ENCODE measurements at regions not wholly inside any gene's neighbourhood (a gene's known extent, or its start where the extent isn't known, plus 50 kb on each side); places are given as distances from the start of the nearest gene placed in this dataset.

DNA sequence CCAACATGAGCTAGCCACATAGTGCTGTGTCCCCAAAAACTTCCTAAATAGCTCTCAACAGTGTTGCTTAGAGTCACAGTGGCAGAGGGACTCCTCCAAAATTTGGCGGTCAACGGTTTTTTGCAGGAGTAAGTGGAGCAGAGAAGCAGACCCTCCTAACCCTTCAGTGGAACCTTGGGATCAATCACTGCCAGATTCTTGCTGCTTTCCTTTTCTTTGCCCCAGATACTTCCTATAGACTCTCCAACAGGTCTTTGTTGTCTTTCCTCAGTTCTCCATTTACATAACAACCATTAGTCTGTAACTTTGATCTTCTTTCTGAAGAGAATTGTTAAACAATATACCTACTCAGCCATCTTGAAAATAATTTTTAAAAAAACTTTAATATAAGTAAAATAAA, 556.1 kb downstream of the BRINP3 start:
- no peak overlapping the region for H3K4me3 ChIP-seq (ENCODE audit: low read length)
- TF ChIP-seq, protein P1, sequence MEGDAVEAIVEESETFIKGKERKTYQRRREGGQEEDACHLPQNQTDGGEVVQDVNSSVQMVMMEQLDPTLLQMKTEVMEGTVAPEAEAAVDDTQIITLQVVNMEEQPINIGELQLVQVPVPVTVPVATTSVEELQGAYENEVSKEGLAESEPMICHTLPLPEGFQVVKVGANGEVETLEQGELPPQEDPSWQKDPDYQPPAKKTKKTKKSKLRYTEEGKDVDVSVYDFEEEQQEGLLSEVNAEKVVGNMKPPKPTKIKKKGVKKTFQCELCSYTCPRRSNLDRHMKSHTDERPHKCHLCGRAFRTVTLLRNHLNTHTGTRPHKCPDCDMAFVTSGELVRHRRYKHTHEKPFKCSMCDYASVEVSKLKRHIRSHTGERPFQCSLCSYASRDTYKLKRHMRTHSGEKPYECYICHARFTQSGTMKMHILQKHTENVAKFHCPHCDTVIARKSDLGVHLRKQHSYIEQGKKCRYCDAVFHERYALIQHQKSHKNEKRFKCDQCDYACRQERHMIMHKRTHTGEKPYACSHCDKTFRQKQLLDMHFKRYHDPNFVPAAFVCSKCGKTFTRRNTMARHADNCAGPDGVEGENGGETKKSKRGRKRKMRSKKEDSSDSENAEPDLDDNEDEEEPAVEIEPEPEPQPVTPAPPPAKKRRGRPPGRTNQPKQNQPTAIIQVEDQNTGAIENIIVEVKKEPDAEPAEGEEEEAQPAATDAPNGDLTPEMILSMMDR (IDR thresholded peaks at IDR 0.05; ENCODE audit: low read length): no peak
- TF ChIP-seq EZH2 (optimal IDR thresholded peaks at IDR 0.05; ENCODE audit: low read depth, low read length): no peak
- TF ChIP-seq EZH2phosphoT487 (IDR thresholded peaks at IDR 0.05; ENCODE audit: low read length): no peak
- no peak for DNase-seq
- no peaks in the 10 kb centered on the region for H3K27me3 ChIP-seq (replicated peaks; ENCODE audit: insufficient read depth, low read length)
- no peaks in the 10 kb centered on the region for H3K36me3 ChIP-seq (replicated peaks; ENCODE audit: insufficient read depth, low read length)
- no peak overlapping the region for H3K9ac ChIP-seq (ENCODE audit: low read length)
- no peaks in the 10 kb centered on the region for H3K4me1 ChIP-seq (ENCODE audit: low read length)
- no peak overlapping the region for H3K27ac ChIP-seq (ENCODE audit: low read length)
- H4K20me1 ChIP-seq (ENCODE audit: insufficient read depth, low read length): no peaks in the 10 kb centered on the region
- no peaks in the 10 kb centered on the region for H3K9me3 ChIP-seq (replicated peaks; ENCODE audit: insufficient read depth, low read length)
- H2AFZ ChIP-seq (ENCODE audit: low read length): no peak overlapping the region
- H3K79me2 ChIP-seq (ENCODE audit: low read length): no peaks in the 10 kb centered on the region
- no peak overlapping the region for H3K4me2 ChIP-seq (ENCODE audit: low read depth, low read length)
- no peaks in the 10 kb centered on the region for H3K9me2 ChIP-seq (replicated peaks; ENCODE audit: insufficient read depth, low read length)
- H3F3A ChIP-seq (ENCODE audit: insufficient read depth, low read length): no peaks in the 10 kb centered on the region

GRCh38 chr1:189927641-189928040, 550.0 kb downstream of the BRINP3 start:
- H2AFZ ChIP-seq (ENCODE audit: low read length): no peak overlapping the region
- no peak overlapping the region for H3K4me2 ChIP-seq (ENCODE audit: low read depth, low read length)
- no peaks in the 10 kb centered on the region for H3F3A ChIP-seq (ENCODE audit: insufficient read depth, low read length)
- no peaks in the 10 kb centered on the region for H3K79me2 ChIP-seq (ENCODE audit: low read length)
- H3K4me3 ChIP-seq (ENCODE audit: low read length): no peak overlapping the region
- no peaks in the 10 kb centered on the region for H3K36me3 ChIP-seq (replicated peaks; ENCODE audit: insufficient read depth, low read length)
- no peaks in the 10 kb centered on the region for H3K9me2 ChIP-seq (replicated peaks; ENCODE audit: insufficient read depth, low read length)
- H4K20me1 ChIP-seq (ENCODE audit: insufficient read depth, low read length): no peaks in the 10 kb centered on the region
- H3K9ac ChIP-seq (ENCODE audit: low read length): no peak overlapping the region
- H3K27ac ChIP-seq (ENCODE audit: low read length): no peak overlapping the region
- no peaks in the 10 kb centered on the region for H3K27me3 ChIP-seq (replicated peaks; ENCODE audit: insufficient read depth, low read length)
- TF ChIP-seq EZH2phosphoT487 (IDR thresholded peaks at IDR 0.05; ENCODE audit: low read length): no peak
- TF ChIP-seq EZH2 (optimal IDR thresholded peaks at IDR 0.05; ENCODE audit: low read depth, low read length): no peak
- TF ChIP-seq, protein P1 (IDR thresholded peaks at IDR 0.05; ENCODE audit: low read length): no peak
- no peaks in the 10 kb centered on the region for H3K4me1 ChIP-seq (ENCODE audit: low read length)
- DNase-seq: no peak
- no peaks in the 10 kb centered on the region for H3K9me3 ChIP-seq (replicated peaks; ENCODE audit: insufficient read depth, low read length)

DNA sequence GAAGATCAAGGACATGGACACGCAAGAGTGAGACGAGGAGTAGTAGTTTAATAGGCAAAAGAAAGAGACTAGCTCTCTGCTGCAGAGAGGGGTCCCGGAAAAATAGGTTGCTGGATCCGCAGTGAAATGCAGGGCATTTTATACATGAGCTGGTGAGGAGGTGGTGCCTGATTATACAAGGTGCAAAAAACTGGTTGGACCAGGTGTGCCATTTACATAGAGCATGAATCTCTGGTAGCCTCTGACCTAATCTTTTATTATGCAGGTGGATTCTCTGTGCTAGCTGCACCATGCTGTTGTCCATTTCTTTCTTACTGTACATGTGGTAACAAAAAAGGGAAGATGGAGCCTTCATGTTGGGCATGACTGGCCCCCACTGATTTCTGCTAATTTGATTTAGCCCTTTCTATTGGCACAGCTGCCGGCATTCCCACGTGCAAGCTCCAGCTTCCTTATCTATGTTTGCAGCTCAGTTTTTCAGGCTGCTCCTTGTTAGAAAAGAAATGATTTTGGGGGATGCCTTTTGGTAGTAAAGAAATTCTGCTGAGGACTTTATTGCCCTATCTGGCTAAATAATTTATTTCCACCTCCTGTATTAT, 548.1 kb downstream of the BRINP3 start:
- no peaks in the 10 kb centered on the region for H3K36me3 ChIP-seq (replicated peaks; ENCODE audit: insufficient read depth, low read length)
- H3K79me2 ChIP-seq (ENCODE audit: low read length): no peaks in the 10 kb centered on the region
- H3K9me3 ChIP-seq (replicated peaks; ENCODE audit: insufficient read depth, low read length): no peaks in the 10 kb centered on the region
- no peaks in the 10 kb centered on the region for H3K9me2 ChIP-seq (replicated peaks; ENCODE audit: insufficient read depth, low read length)
- H3K4me3 ChIP-seq (ENCODE audit: low read length): no peak overlapping the region
- H4K20me1 ChIP-seq (ENCODE audit: insufficient read depth, low read length): no peaks in the 10 kb centered on the region
- no peak overlapping the region for H3K27ac ChIP-seq (ENCODE audit: low read length)
- no peak overlapping the region for H3K9ac ChIP-seq (ENCODE audit: low read length)
- DNase-seq: no peak
- no peaks in the 10 kb centered on the region for H3K4me1 ChIP-seq (ENCODE audit: low read length)
- no peaks in the 10 kb centered on the region for H3K27me3 ChIP-seq (replicated peaks; ENCODE audit: insufficient read depth, low read length)
- no peak overlapping the region for H3K4me2 ChIP-seq (ENCODE audit: low read depth, low read length)
- H2AFZ ChIP-seq (ENCODE audit: low read length): no peak overlapping the region
- H3F3A ChIP-seq (ENCODE audit: insufficient read depth, low read length): no peaks in the 10 kb centered on the region
- no peak for TF ChIP-seq EZH2phosphoT487 (IDR thresholded peaks at IDR 0.05; ENCODE audit: low read length)
- TF ChIP-seq EZH2 (optimal IDR thresholded peaks at IDR 0.05; ENCODE audit: low read depth, low read length): no peak
- TF ChIP-seq, protein P1 (IDR thresholded peaks at IDR 0.05; ENCODE audit: low read length): no peak

All from MM.1S (cell line).